LNCAP (cell line): ENCODE measurements at regions not wholly inside any gene's neighbourhood (a gene's known extent, or its start where the extent isn't known, plus 50 kb on each side); places are given as distances from the start of the nearest gene placed in this dataset.

ENCODE experiments used
- CTCF ChIP-seq: fragments of 450-650 bp; IDR thresholded peaks from 2 replicates; pipeline ENCODE4 v1.5.1; 2017; ENCODE audit warnings: mild to moderate bottlenecking

- no peak for TF ChIP-seq CTCF
Observed at GRCh38 chr2:185360776-185361175, 377.8 kb upstream of the FSIP2 start.

- TF ChIP-seq CTCF = no peak
Observed at GRCh38 chr2:185372188-185372587, 366.4 kb upstream of the FSIP2 start.

GRCh38 chr2:185373229-185373628, 365.4 kb upstream of the FSIP2 start:
- no peak for TF ChIP-seq CTCF

GRCh38 chr2:185374878-185375277, 363.7 kb upstream of the FSIP2 start:
- no peak for TF ChIP-seq CTCF

- TF ChIP-seq CTCF = no peak
Observed at GRCh38 chr2:185375731-185376130, 362.9 kb upstream of the FSIP2 start.

- TF ChIP-seq CTCF = no peak
Observed at GRCh38 chr2:185381631-185382030, 357.0 kb upstream of the FSIP2 start.

GRCh38 chr2:185384822-185385560, 353.6 kb upstream of the FSIP2 start:
- no peak for TF ChIP-seq CTCF

- TF ChIP-seq CTCF = no peak
Observed at GRCh38 chr2:185388226-185388625, 350.4 kb upstream of the FSIP2 start.
